ENCODE measurements at regions not wholly inside any gene's neighbourhood (a gene's known extent, or its start where the extent isn't known, plus 50 kb on each side); places are given as distances from the start of the nearest gene placed in this dataset.

GRCh38 chr14:21902561-21903181 lies 229.1 kb upstream of the OR4E1 start:
- H3K14ac ChIP-seq (ENCODE audit: insufficient read length): no peak overlapping the region
- no peak overlapping the region for H3K18ac ChIP-seq (ENCODE audit: extremely low read depth, low read length)
- ChIA-PET POLR2A (ENCODE audit: partially characterized antibody) (no interaction called here), CTCF (ENCODE audit: partially characterized antibody) (interaction anchor here (0.7 to 1.4 kb wide), 5 partner anchors 9 to 41 kb away, joined by 3 to 11 read pairs (median 4); no protein-coding TSS in a partner anchor)
- H4K91ac ChIP-seq (replicated peaks; ENCODE audit: insufficient read length, low read length): no peak overlapping the region
- TF ChIP-seq SAP30 (IDR thresholded peaks at IDR 0.05; ENCODE audit: insufficient read depth, insufficient replicate concordance, low read length): no peak
- TF ChIP-seq CTCF (IDR thresholded peaks at IDR 0.05; ENCODE audit: control extremely low read depth in 1 of 3, insufficient read depth in 1 of 3, low read depth in 1 of 3, low read length in 3 of 3): peak in 2 of 3 experiments; percentile 18 to 49; a peak in 2 of 4 replicates
- no peak overlapping the region for H2AK5ac ChIP-seq (ENCODE audit: low read depth, low read length)
- WGBS, 2 experiments (ENCODE audit: extremely low coverage in 1 of 2, insufficient coverage in 1 of 2, insufficient read length in 1 of 2, insufficient replicate concordance in 2 of 2, low coverage in 1 of 2, low lambda C conversion rate in 2 of 2, missing lambda C conversion rate in 1 of 2): 58% methylated on average over 4 of the region's 4 CpGs; no CpG with 5 or more reads in 1 of the 2 experiments
- no peaks in the 10 kb centered on the region for H3K23me2 ChIP-seq (ENCODE audit: low read depth, low read length)
- H4K20me1 ChIP-seq (replicated peaks in 1 of 2; ENCODE audit: control insufficient read depth in 1 of 2, insufficient read depth in 2 of 2, low read length in 2 of 2): no peaks in the 10 kb centered on the region
- no peak overlapping the region for H2AFZ ChIP-seq (ENCODE audit: low read length)
- no peaks in the 10 kb centered on the region for H3K36me3 ChIP-seq (ENCODE audit: control insufficient read depth in 2 of 4, insufficient read depth in 4 of 4, low read length in 3 of 4)
- H3K9ac ChIP-seq (replicated peaks in 1 of 4; ENCODE audit: extremely low read depth in 1 of 4, low read depth in 3 of 4, low read length in 3 of 4): no peak overlapping the region
- H3K27me3 ChIP-seq (replicated peaks in 1 of 4; ENCODE audit: control insufficient read depth in 3 of 4, extremely low read depth in 1 of 4, insufficient read depth in 3 of 4, low read length in 3 of 4): no peaks in the 10 kb centered on the region
- H2BK20ac ChIP-seq (ENCODE audit: low read length): no peak overlapping the region
- no peak overlapping the region for H3K4ac ChIP-seq (replicated peaks; ENCODE audit: insufficient read length, low read depth, low read length)
- no peak overlapping the region for H3K4me2 ChIP-seq (ENCODE audit: insufficient read depth in 1 of 2, low read depth in 2 of 2, low read length in 2 of 2)
- no peak overlapping the region for H2BK5ac ChIP-seq (ENCODE audit: low read depth, low read length)
- no peak overlapping the region for H4K5ac ChIP-seq (ENCODE audit: insufficient read length, low read depth, low read length)
- H2BK15ac ChIP-seq (ENCODE audit: low read length): no peak overlapping the region
- no peak overlapping the region for H2BK12ac ChIP-seq (ENCODE audit: low read depth, low read length)
- no peak overlapping the region for H3K4me3 ChIP-seq (ENCODE audit: extremely low read depth in 1 of 4, insufficient read depth in 2 of 4, low read depth in 3 of 4, low read length in 4 of 4)
- H3K56ac ChIP-seq (replicated peaks; ENCODE audit: insufficient read length, low read depth, low read length): no peak overlapping the region
- H3K79me2 ChIP-seq (ENCODE audit: control insufficient read depth in 1 of 2, insufficient read depth in 2 of 2, low read length in 2 of 2): no peaks in the 10 kb centered on the region
- H4K8ac ChIP-seq (ENCODE audit: extremely low read depth, insufficient read depth, low read length): no peak overlapping the region
- H3K4me1 ChIP-seq (replicated peaks in 1 of 4; ENCODE audit: control insufficient read depth in 3 of 4, insufficient read depth in 4 of 4, low read length in 3 of 4): no peaks in the 10 kb centered on the region
- no peak overlapping the region for H3K27ac ChIP-seq (ENCODE audit: low read depth, low read length)
- FAIRE-seq (peak; percentile 75), DNase-seq (ENCODE audit: low read depth in 1 of 2, low spot score in 2 of 2) (peak in 1 of 2 experiments; percentile 56)
- no peak overlapping the region for H3K23ac ChIP-seq (ENCODE audit: insufficient read length)
- no peaks in the 10 kb centered on the region for H3K79me1 ChIP-seq (ENCODE audit: low read depth, low read length)
- H3K9me3 ChIP-seq (ENCODE audit: insufficient read depth in 2 of 2, low read depth in 1 of 2, low read length in 1 of 2): 0 out of 4 replicates have a peak, but pooled peaks cover 0 to 2% of the 10 kb centered on the region in 2 experiments
- no peak overlapping the region for H2BK120ac ChIP-seq (replicated peaks; ENCODE audit: low read depth, low read length)
